K562 (cell line): ENCODE measurements at regions not wholly inside any gene's neighbourhood (a gene's known extent, or its start where the extent isn't known, plus 50 kb on each side); places are given as distances from the start of the nearest gene placed in this dataset.

ENCODE experiments used
- ATF2 ChIP-seq: sonication (generic); formaldehyde crosslinking; IDR thresholded peaks from 2 replicates; pipeline ENCODE4 v1.8.1; 2022; ENCODE audit warnings: missing genetic modification reagents
- TCF15 ChIP-seq: fragments of 250-450 bp; sonication (Bioruptor Pico); IDR thresholded peaks from 2 replicates; pipeline ENCODE4 v1.8.0; 2022; ENCODE audit warnings: moderate library complexity, mild to moderate bottlenecking, inconsistent platforms
- UBTF ChIP-seq, 2 experiments: IDR thresholded peaks; 2 replicates each; pipeline ENCODE4 v1.6.1; 2012; ENCODE audit warnings: improper control_type of control experiment in 2 of 2, low read depth in 2 of 2, low read length in 2 of 2, borderline replicate concordance in 1 of 2
- ZBTB26 ChIP-seq: fragments of 450-650 bp; formaldehyde crosslinking; IDR thresholded peaks from 2 replicates; pipeline ENCODE4 v1.4.0; 2022; ENCODE audit warnings: missing genetic modification characterization
- TF ChIP-seq, protein P1 (sequence below): sonication (generic); formaldehyde crosslinking; IDR thresholded peaks from 2 replicates; pipeline ENCODE4 v1.5.0; 2020; ENCODE audit warnings: missing genetic modification reagents

DNA sequence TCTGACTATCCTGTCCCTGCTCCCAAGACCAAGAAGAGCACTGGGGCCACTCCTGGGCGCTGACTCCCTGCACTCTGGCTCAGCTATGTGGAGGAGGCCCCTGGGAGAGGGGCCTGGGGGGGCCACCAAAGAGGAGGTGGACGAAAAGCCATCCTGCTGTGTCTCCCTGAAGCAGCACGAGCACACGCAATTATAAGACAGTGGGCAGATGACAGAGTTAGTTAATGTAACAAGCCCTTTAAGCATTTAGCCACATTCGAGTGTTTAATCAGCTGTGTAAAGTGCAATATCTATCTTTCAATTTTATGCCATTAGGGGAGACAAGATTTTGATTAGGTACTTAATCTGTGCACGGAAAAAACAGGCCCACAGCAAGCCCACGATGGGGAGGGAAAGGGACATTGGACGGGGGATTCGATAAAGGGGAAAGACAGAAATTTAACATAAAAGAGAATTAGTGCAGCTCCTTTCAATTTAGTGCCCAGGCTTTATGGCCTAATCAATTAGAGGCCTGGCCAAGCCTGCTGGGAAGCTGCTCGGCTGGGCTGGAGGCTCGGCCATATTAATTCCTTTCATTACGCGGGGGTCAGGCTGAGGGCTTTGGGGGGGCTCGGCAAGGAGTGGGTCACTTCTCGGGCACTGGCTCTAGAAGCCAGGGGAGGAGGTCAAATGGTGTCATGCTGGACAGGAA is 286.2 kb downstream of the DHX35 start (continued):
- no peak for TF ChIP-seq ATF2 (CRISPR knock-in tag)
- TF ChIP-seq, protein P1, sequence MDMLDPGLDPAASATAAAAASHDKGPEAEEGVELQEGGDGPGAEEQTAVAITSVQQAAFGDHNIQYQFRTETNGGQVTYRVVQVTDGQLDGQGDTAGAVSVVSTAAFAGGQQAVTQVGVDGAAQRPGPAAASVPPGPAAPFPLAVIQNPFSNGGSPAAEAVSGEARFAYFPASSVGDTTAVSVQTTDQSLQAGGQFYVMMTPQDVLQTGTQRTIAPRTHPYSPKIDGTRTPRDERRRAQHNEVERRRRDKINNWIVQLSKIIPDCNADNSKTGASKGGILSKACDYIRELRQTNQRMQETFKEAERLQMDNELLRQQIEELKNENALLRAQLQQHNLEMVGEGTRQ (CRISPR knock-in tag): no peak
- no peak for TF ChIP-seq TCF15
- no peak for TF ChIP-seq UBTF (IDR thresholded peaks at IDR 0.05; ENCODE audit: borderline replicate concordance in 1 of 2, low read depth in 2 of 2, low read length in 2 of 2)
- no peak for TF ChIP-seq ZBTB26 (CRISPR knock-in tag)
